Activated CD4-positive, alpha-beta memory T cell treated with anti-CD3 and anti-CD28 coated beads for 36 hours (primary cell): ENCODE measurements at regions not wholly inside any gene's neighbourhood (a gene's known extent, or its start where the extent isn't known, plus 50 kb on each side); places are given as distances from the start of the nearest gene placed in this dataset.

Experiments used
- CTCF ChIA-PET: fragments of 350-600 bp; sonication (Branson Sonifier 250); formaldehyde crosslinking; loops from one replicate; lab custom pipeline; 2021; ENCODE audit warnings: antibody characterized with exemption, inconsistent platforms; lab: Charles Lee
- POLR2A ChIA-PET: fragments of 350-600 bp; sonication (Branson Sonifier 250); formaldehyde crosslinking; loops from one replicate; lab custom pipeline; 2021; ENCODE audit warnings: antibody characterized with exemption; lab: Charles Lee
- DNase-seq: peaks from one replicate; pipeline ENCODE4 v3.0.0-alpha.2; 2020
- H3K27ac Mint-ChIP-seq: one replicate; pipeline ENCODE4 v1.8.0; 2021; ENCODE audit warnings: mixed read lengths
- H3K27me3 Mint-ChIP-seq: one replicate; pipeline ENCODE4 v1.8.0; 2021; ENCODE audit warnings: mixed read lengths
- H3K36me3 Mint-ChIP-seq: one replicate; pipeline ENCODE4 v1.8.0; 2021; ENCODE audit warnings: mixed read lengths
- H3K4me1 Mint-ChIP-seq: one replicate; pipeline ENCODE4 v1.8.0; 2021; ENCODE audit warnings: low read depth, mixed read lengths
- H3K4me3 Mint-ChIP-seq: one replicate; pipeline ENCODE4 v1.8.0; 2021; ENCODE audit warnings: mild to moderate bottlenecking, mixed read lengths
- H3K9me3 Mint-ChIP-seq: one replicate; pipeline ENCODE4 v1.8.0; 2021; ENCODE audit warnings: mixed read lengths
- intact Hi-C: fragments of 100-400 bp; cut with micrococcal nuclease; formaldehyde crosslinking; loops from one replicate; pipeline ENCODE4 v1.15.1; 2023

- Mint-ChIP-seq H3K27me3 (no peaks in the 10 kb centered on the region), H3K4me3 (no peak overlapping the region), H3K4me1 (no peaks in the 10 kb centered on the region), H3K36me3 (no peaks in the 10 kb centered on the region), H3K27ac (no peak overlapping the region), H3K9me3 (no peaks in the 10 kb centered on the region)
- ChIA-PET CTCF (no interaction called here), POLR2A (no interaction called here)
- intact Hi-C loops = no loop called here
- no peak for DNase-seq
Observed at GRCh38 chr7:118657391-118658005, 433.0 kb downstream of the ANKRD7 start.

- no peaks in the 10 kb centered on the region for H3K9me3 Mint-ChIP-seq
- H3K4me1 Mint-ChIP-seq = no peaks in the 10 kb centered on the region
- CTCF ChIA-PET = no interaction called here
- no peaks in the 10 kb centered on the region for H3K27me3 Mint-ChIP-seq
- POLR2A ChIA-PET = no interaction called here
- H3K36me3 Mint-ChIP-seq = no peaks in the 10 kb centered on the region
- DNase-seq = no peak
- intact Hi-C loops = no loop called here
- H3K27ac Mint-ChIP-seq = no peak overlapping the region
- H3K4me3 Mint-ChIP-seq = no peak overlapping the region
Observed at GRCh38 chr7:118662266-118662665, 437.8 kb downstream of the ANKRD7 start.

- Mint-ChIP-seq H3K9me3 (no peaks in the 10 kb centered on the region), H3K27me3 (no peaks in the 10 kb centered on the region), H3K27ac (no peak overlapping the region), H3K4me1 (no peaks in the 10 kb centered on the region), H3K4me3 (no peak overlapping the region), H3K36me3 (no peaks in the 10 kb centered on the region)
- ChIA-PET CTCF (no interaction called here), POLR2A (no interaction called here)
- intact Hi-C loops = no loop called here
- no peak for DNase-seq
Observed at GRCh38 chr7:118664498-118664897, 440.0 kb downstream of the ANKRD7 start.

- POLR2A ChIA-PET = no interaction called here
- no peak overlapping the region for H3K27ac Mint-ChIP-seq
Observed at GRCh38 chr7:118671149-118671548, 446.6 kb downstream of the ANKRD7 start.

GRCh38 chr7:118684796-118685195 is 460.3 kb downstream of the ANKRD7 start:
- ChIA-PET CTCF (no interaction called here), POLR2A (no interaction called here)
- no peak for DNase-seq
- intact Hi-C loops = no loop called here
- Mint-ChIP-seq H3K4me1 (no peaks in the 10 kb centered on the region), H3K4me3 (no peak overlapping the region), H3K27me3 (no peaks in the 10 kb centered on the region), H3K36me3 (no peaks in the 10 kb centered on the region), H3K9me3 (peaks cover 3% of the 10 kb centered on the region), H3K27ac (no peak overlapping the region)

More at GRCh38 chr7:118671149-118671548, 446.6 kb downstream of the ANKRD7 start:
- no peaks in the 10 kb centered on the region for H3K27me3 Mint-ChIP-seq
- CTCF ChIA-PET = no interaction called here
- no peak overlapping the region for H3K4me3 Mint-ChIP-seq
- peaks cover 2% of the 10 kb centered on the region for H3K9me3 Mint-ChIP-seq
- intact Hi-C loops = no loop called here
- no peaks in the 10 kb centered on the region for H3K36me3 Mint-ChIP-seq
- no peaks in the 10 kb centered on the region for H3K4me1 Mint-ChIP-seq
- no peak for DNase-seq

GRCh38 chr7:118689403-118689802 is 464.9 kb downstream of the ANKRD7 start:
- Mint-ChIP-seq H3K36me3 (no peaks in the 10 kb centered on the region), H3K4me1 (no peaks in the 10 kb centered on the region), H3K9me3 (peaks cover 3% of the 10 kb centered on the region), H3K27me3 (no peaks in the 10 kb centered on the region), H3K27ac (no peak overlapping the region), H3K4me3 (no peak overlapping the region)
- DNase-seq = no peak
- ChIA-PET POLR2A (no interaction called here), CTCF (no interaction called here)
- intact Hi-C loops = no loop called here

GRCh38 chr7:118696879-118697278 is 472.4 kb downstream of the ANKRD7 start:
- no peaks in the 10 kb centered on the region for H3K4me1 Mint-ChIP-seq
- intact Hi-C loops = no loop called here
- no peak overlapping the region for H3K4me3 Mint-ChIP-seq
- CTCF ChIA-PET = no interaction called here
- no peak overlapping the region for H3K27ac Mint-ChIP-seq
- no peak for DNase-seq
- POLR2A ChIA-PET = no interaction called here
- no peaks in the 10 kb centered on the region for H3K36me3 Mint-ChIP-seq
- peaks cover 8% of the 10 kb centered on the region for H3K9me3 Mint-ChIP-seq
- H3K27me3 Mint-ChIP-seq = no peaks in the 10 kb centered on the region

- DNase-seq = no peak
- CTCF ChIA-PET = no interaction called here
- Mint-ChIP-seq H3K9me3 (peaks cover 8% of the 10 kb centered on the region), H3K4me1 (no peaks in the 10 kb centered on the region), H3K27me3 (no peaks in the 10 kb centered on the region), H3K4me3 (no peak overlapping the region), H3K27ac (no peak overlapping the region), H3K36me3 (no peaks in the 10 kb centered on the region)
- POLR2A ChIA-PET = no interaction called here
- intact Hi-C loops = no loop called here
Observed at GRCh38 chr7:118699222-118699621, 474.7 kb downstream of the ANKRD7 start.

- no peak overlapping the region for H3K27ac Mint-ChIP-seq
- H3K9me3 Mint-ChIP-seq = no peaks in the 10 kb centered on the region
- H3K27me3 Mint-ChIP-seq = no peaks in the 10 kb centered on the region
- POLR2A ChIA-PET = no interaction called here
- H3K4me1 Mint-ChIP-seq = no peaks in the 10 kb centered on the region
- DNase-seq = no peak
- CTCF ChIA-PET = no interaction called here
- H3K36me3 Mint-ChIP-seq = no peaks in the 10 kb centered on the region
- intact Hi-C loops = no loop called here
- no peak overlapping the region for H3K4me3 Mint-ChIP-seq
Observed at GRCh38 chr7:118708741-118709140, 484.2 kb downstream of the ANKRD7 start.

GRCh38 chr7:118711688-118712087 is 487.2 kb downstream of the ANKRD7 start:
- no peak overlapping the region for H3K27ac Mint-ChIP-seq
- H3K9me3 Mint-ChIP-seq = no peaks in the 10 kb centered on the region
- H3K4me3 Mint-ChIP-seq = no peak overlapping the region
- intact Hi-C loops = no loop called here
- ChIA-PET CTCF (no interaction called here), POLR2A (no interaction called here)
- no peaks in the 10 kb centered on the region for H3K36me3 Mint-ChIP-seq
- no peaks in the 10 kb centered on the region for H3K4me1 Mint-ChIP-seq
- no peak for DNase-seq
- H3K27me3 Mint-ChIP-seq = no peaks in the 10 kb centered on the region

GRCh38 chr7:118713039-118713438 is 488.5 kb downstream of the ANKRD7 start:
- no peaks in the 10 kb centered on the region for H3K27me3 Mint-ChIP-seq
- no peak for DNase-seq
- no peaks in the 10 kb centered on the region for H3K36me3 Mint-ChIP-seq
- no peak overlapping the region for H3K27ac Mint-ChIP-seq
- no peaks in the 10 kb centered on the region for H3K4me1 Mint-ChIP-seq
- H3K4me3 Mint-ChIP-seq = no peak overlapping the region
- no peaks in the 10 kb centered on the region for H3K9me3 Mint-ChIP-seq
- ChIA-PET CTCF (no interaction called here), POLR2A (no interaction called here)
- intact Hi-C loops = no loop called here

GRCh38 chr7:118720632-118721031 is 496.1 kb downstream of the ANKRD7 start:
- H3K27ac Mint-ChIP-seq = no peak overlapping the region
- H3K36me3 Mint-ChIP-seq = no peaks in the 10 kb centered on the region
- H3K4me1 Mint-ChIP-seq = no peaks in the 10 kb centered on the region
- H3K27me3 Mint-ChIP-seq = no peaks in the 10 kb centered on the region
- ChIA-PET CTCF (no interaction called here), POLR2A (no interaction called here)
- no peak overlapping the region for H3K4me3 Mint-ChIP-seq
- intact Hi-C loops = no loop called here
- DNase-seq = no peak
- H3K9me3 Mint-ChIP-seq = peaks cover 7% of the 10 kb centered on the region

GRCh38 chr7:118731854-118732253 is 507.4 kb downstream of the ANKRD7 start:
- Mint-ChIP-seq H3K27ac (no peak overlapping the region), H3K27me3 (no peaks in the 10 kb centered on the region), H3K4me3 (no peak overlapping the region), H3K36me3 (no peaks in the 10 kb centered on the region), H3K4me1 (no peaks in the 10 kb centered on the region), H3K9me3 (peaks cover 23% of the 10 kb centered on the region)
- ChIA-PET CTCF (no interaction called here), POLR2A (no interaction called here)
- intact Hi-C loops = no loop called here
- DNase-seq = no peak
